GM19372 (cell line): ENCODE measurements at regions not wholly inside any gene's neighbourhood (a gene's known extent, or its start where the extent isn't known, plus 50 kb on each side); places are given as distances from the start of the nearest gene placed in this dataset.
"Not testable (repeated sequence)": the region's sequence is repeated elsewhere in the genome, so short reads cannot be mapped to it uniquely, and the experiment has no call there.

Experiments used
- ATAC-seq: cut with Tn5 transposase; IDR thresholded peaks from one replicate; pipeline ENCODE4 v1.9.1; 2021; ENCODE audit warnings: mild to moderate bottlenecking, low read depth, moderate library complexity; ENCODE audit not compliant: unreplicated experiment

DNA sequence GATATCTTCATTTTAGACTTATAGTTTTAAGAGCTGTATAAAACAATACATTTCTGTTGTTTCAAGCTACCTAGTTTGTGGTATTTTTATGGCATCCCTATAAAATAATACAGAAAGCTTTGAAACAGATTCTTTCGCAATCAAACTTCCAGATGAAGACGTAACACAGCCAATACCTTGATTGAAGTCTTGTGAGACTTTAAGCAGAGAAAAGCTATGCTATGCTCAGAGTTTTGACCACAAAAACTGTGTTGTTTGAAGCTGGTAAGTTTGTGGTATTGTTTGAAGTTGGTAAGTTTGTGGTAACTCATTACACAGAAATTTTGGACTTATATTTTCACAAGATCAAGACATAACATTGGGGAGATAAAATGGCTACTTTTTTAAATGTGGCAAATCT lies 201.8 kb upstream of the UGT8 start:
- no peak for ATAC-seq

DNA sequence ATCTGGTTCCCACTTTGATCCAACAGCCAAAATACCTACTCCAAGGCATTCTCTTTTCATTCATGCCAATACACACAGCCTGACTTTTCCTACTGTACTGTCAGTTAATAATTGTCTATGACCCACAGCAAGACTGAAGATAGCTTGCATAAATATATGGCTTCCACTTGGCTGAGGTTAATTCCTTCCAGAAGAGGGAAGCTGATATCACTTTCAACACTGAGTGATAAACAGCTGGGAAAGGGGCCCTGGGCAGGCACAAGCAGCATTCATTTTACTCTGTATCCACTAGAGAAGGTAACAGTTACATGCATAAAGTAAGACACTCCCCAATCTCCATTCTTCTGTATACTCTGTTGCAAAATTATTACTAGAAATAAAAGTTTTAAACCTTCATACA lies 200.2 kb upstream of the UGT8 start:
- no peak for ATAC-seq

DNA sequence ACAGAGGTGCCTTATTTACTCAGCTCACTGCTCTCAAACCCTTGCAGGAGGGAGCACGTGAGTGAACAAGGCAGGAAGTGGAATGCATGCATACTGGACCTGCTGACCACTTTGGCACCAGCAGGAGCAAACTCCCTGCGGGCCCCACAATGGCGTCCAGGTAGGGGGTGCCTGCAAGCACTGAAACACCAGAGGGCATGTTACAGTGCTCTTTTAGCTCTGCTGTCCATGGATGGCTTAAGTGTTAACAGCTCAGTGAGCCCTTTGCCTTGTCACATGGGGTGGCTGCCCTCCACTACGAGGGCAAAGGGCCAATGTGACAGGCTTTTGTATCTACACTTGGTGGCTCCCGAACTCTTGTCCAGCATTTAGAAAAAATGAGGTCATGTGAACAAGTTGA lies 199.5 kb upstream of the UGT8 start:
- no peak for ATAC-seq

DNA sequence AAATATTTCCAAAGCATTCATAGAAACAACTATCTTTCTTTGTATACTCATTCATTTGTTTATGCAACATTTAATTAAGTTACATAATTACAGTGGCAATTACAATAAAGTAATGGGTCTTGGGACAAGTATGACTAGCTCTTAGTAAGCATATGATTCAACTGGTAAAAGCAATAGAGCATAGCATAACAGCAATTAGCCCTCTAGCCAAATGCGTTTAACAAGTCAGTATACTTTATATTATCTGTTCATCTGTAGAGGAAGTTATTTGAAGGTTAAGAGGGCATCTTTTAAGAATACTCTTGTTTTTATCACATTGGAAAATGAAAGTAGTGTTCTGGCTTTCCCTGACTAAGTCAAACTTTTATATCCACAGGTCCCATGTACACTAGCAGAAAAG lies 198.1 kb upstream of the UGT8 start:
- ATAC-seq, result no peak

DNA sequence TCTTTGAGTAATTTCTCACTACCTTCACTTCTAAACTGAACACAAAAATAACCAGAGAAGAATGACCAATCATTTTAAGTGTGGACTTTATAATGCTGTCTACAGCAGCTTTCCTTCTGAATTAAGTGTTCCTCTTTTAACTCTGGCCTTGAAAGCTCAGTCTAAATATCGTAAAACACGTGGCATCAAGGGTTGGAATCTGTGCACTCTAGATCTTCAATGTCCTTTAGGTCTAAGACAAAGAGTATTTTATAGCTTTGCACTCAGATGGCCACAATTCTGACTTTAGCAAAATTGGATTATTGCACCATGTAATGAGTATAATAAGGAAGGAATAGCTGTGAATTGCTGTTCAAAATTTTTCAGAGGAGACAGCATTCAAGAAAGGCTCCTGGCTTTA lies 197.1 kb upstream of the UGT8 start:
- ATAC-seq, result no peak

DNA sequence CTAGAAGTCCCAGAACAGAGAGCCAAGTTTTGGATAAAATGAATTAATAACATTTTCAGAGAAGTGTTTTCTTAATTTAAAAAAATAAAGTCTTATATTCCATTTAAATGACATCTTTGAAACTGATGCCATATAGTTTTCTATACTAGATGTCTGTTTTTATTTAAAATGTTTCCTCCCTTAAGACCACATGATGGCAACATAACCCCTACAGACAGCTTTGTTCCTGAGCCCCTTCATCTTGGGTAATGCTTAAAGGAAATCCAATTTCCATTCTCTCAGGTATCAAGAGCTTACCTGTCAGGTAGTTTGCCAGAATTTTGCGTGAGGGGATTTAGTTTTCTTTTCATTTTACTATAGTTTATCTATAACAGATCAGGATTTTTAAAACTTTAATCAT lies 181.4 kb upstream of the UGT8 start:
- no peak for ATAC-seq

DNA sequence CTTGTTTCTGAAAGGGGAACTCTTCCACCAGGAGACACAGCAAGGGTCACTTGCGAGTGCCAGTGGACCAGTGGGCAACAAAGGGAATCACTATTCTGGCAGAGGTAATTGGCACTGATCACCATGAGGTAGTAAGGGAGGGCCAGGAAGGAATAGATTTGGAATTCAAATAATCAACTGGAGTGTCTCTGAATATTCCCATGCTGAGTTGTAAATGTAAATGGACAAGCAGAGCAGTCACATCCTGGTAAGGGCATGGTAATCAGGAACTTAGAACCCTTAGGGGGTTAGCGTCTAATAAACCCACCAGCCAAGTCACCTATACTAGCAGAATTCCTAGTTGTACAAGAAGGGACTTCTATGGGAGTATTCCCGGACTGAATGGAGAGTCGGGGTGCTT lies 178.5 kb upstream of the UGT8 start:
- no peak for ATAC-seq

DNA sequence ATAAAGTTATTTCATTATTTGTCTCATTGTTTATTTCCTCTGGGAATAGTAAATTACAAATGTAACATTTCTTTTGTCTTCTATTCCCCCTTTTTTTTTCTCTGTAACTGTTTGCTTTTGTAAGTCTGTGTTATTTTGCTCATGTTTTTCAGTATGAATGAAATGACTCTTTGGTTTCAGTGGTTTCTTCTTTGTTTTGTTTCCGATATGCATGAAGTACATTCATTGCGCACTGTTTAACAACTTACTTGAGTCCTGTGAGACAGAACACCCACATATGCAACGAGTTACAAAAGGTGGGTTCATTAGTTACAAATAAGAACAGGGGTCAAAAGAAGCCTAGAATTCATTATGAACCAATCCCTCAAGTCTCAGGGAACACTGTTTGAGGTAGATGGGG lies 175.0 kb upstream of the UGT8 start:
- peak; percentile 96 for ATAC-seq

DNA sequence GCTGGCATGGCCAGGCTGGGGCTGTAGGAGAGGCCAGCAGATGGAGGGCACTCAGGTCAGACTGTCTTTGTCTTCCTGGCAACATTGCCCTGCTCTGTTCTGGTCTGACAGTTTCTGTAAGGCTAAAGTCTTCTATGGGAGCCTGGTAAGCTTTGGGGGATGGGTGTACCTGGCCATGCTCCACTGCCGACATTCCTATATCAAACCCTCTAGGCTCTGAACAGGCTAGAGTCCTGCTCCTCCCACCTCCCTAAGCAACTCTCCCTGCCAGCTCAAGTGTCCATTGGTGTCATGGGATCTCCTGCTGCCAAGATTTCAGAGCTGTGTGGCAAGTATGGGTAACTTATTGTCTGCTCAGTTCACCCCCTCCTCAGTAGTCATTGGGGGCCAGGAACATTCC lies 163.5 kb upstream of the UGT8 start:
- no peak for ATAC-seq

DNA sequence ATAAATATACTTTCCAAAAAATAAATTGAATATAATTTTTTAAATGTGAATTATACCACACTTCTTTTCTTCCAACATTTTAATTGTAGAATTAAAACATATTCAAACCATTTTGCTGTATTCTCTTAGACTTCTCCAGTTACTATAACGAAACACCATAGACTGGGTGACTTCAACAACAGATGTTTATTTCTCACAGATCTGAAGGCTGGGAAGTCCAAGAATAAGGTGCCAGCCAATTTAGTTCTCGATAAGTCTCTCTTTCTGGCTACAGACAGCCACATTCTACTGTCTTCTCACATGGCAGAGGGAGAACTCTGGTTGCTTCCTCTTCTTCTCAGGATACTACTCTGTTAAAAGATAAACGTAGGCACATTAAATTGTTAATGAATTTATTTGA lies 155.8 kb upstream of the UGT8 start:
- ATAC-seq, result no peak

DNA sequence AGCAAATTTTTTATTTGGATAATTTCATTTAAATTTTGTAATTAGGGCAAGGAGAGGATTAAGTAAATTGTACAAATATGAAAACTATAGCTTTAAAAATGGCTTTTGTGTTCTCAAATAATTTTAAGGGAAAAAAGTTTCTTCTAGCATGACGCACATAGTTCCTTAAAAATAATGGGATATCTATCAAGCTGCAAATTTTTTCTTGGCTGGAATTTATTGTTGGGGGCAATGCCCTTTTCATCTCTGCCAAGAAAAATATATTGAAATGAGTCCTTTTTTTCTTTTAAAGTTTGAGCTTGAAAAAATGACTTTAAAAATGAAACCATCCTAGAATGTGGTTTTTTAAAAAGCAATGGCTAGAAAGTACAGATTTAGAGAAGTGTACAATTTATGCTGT lies 154.4 kb upstream of the UGT8 start:
- ATAC-seq, result no peak

DNA sequence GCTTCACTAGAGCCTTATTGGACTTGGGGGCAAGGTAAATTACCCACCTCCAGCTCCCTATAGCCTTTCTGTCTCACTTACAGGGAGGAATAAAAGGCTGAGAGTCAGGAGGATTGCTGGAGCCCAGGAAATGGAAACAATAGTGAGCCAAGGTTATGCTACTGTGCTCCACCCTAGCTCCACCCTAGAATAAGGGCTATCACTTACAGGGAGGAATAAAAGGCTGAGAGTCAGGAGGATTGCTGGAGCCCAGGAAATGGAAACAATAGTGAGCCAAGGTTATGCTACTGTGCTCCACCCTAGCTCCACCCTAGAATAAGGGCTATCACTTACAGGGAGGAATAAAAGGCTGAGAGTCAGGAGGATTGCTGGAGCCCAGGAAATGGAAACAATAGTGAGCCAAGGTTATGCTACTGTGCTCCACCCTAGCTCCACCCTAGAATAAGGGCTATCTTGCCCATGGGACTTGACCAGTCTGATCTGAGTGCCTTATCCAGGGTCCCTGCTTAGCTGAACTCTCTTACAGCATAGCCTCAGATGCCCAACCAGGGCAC lies 150.6 kb upstream of the UGT8 start:
- ATAC-seq, result not testable (repeated sequence)

DNA sequence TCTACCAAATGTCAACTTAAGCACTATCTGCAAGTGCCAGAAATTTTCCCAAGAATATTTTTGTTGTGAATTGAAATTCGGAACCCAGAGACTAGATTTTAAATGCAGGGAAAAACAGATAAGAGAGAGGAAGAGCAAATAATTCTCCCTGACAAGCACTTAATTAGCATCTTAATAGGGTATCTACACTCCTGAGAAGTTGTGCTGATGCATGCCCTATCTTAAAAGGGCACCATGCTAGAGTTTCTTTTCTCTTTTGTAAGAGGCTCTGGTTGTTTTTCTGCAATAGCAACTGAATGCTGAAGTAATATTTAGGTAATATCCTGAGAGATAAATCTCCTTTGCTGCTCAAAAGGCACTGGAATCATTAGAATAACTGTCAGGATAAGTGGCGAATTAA lies 139.9 kb upstream of the UGT8 start:
- no peak for ATAC-seq

DNA sequence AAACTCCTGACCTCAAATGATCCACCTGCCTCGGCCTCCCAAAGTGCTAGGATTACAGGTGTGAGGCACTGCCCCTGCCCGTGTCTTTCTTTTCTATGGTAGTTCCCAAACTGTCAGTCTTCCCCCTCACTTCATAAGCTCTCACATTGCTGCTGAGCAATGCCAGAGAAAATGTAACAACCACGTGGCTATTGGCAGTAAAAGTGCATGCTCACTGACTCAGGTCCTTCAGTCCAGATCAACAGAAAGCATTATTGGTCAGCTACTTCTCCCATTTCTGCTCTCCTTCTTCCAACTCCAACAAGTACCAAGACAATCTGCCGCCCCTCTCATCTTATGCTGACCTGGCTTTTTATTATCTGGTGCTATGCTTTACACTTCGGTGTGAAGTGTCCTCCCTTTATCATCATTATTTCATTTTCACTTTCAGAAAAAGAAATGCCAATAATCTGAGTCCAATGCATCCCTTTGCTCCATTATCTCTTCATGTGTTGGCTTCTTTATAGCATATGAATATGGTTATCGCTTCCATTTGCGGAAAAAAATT lies 133.8 kb upstream of the UGT8 start:
- ATAC-seq, result no peak

DNA sequence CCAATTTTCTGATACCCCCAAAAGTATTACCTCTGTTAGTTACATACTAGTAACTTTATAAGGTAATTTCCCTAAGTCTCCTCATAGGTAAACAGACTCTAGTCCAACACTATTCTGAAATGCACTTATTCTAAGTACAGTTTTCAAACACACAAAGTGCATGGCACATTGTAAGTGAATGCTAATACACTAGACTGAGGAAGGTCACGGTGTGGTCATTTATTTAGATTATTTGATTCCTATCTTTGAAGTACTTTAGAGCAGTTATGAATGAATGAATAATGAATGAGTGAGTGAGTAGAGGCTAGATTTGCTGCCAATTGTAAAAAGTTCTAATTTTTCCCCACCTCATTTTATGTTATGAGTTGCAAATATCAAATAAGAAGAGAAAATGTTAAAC lies 132.8 kb upstream of the UGT8 start:
- no peak for ATAC-seq

DNA sequence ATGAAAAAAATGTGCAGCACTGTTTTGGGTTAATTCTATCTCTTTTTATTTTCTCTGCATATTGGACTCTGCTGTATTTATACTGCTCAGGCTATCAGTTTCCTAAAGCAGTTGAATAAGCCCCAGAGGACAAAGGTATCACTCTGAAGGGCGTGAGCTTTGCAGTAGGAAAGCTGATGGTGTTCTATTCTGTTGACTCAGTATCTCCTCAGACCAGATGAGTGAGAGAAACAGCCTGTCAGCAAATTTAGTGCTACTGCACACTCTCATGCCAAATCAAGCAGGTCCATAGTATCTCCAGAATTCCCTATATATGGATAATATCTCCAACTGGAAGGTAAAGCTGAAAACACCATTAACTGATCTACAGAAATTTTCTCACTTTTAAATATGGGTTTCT lies 132.3 kb upstream of the UGT8 start:
- ATAC-seq, result no peak

DNA sequence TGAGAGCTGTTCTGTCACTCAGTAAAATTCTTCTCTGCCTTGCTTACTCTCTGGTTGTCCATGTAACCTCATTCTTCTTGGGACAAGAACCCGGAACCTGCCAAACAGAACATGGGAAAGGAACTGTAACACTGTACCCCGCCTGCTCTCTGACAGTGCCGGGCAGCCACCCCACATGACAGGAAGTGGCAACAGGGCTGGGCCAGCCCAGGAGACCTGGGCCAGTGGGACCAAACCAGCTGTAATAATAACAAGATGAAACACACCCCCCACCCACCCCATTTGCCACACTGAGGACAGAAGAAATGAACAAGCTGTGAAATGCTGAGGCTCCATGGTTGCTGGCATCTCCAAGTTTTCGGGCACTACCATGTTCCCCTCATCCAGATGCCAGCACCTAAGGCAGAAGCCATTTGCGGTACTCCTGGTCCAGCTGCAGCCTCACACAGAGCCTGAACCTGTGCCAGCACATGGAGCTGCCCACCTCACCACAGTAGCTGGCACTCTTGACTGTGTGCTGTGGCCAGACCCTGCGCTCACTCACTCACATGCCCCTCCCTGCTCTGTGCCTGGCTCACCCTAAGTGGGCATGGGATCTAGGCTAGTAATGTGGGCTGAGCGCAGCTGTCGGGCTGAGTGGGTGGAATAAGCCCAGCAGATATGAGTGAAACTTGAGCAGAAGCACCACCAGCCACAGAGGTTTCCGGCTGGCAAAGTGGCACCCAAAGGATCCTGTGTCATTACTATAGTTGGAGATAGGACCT lies 126.2 kb upstream of the UGT8 start:
- ATAC-seq, result no peak

DNA sequence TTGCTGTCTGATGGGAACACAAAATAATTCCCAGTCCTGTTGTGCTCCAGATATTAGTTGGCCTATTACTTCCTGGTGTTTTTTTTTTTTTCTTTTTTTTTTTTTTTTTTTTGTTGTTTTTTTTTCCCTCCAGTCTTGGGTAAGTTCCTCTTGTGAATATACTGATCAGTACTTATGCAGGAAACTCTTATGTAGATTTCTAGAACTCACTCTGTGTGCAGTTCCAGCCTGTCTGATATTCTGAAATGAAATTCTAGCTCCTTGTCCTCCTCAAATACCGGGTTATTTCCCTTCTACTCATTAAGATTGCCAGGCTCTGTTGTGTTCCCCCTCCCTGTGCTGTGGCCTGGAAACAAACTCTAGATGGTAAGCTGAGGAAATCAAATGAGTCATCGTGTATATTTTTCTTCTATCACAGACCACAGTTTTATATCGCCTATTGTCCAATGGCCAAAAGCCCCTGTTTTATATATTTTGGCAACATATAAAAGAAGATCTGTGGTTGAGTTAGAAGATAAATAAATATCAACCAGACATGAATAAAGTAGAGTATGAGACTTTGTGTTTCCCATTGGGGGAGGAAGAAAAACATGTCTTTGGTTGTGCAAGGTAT lies 124.3 kb upstream of the UGT8 start:
- ATAC-seq, result no peak

DNA sequence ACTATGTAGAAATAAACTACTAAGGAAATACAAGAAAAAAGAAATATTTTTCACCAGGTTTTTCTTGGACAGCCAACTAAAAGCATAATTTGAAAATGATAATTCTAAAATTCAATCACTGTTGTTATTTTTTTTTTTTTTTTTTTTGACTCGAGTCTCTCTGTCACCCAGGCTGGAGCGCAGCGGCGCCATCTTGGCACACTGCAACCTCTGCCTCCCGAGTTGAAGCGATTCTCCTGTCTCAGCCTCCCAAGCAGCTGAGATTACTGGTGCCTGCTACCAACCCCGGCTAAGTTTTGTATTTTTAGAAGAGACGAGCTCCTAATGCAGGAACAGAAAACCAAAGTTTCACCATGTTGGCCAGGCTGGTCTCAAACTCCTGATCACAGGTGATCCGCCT lies 122.3 kb upstream of the UGT8 start:
- no peak for ATAC-seq

DNA sequence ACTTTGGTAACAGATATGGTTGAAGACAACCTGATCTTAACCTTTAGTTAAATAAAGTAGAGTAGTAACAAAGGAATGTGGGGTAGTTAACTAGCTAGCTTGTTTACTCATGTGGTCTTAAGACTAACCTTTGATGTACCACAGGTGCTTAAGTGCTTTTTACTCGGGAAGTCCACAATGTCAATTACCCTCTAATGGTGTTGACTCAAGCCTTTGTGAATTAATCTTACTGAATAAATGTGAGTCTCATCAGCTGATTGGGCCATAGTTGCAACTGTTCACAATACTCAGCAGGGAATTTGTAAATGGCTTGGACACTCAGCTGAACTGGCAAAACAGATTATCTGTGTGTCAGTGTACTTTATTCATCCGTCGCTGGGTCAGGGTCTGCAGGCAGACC lies 119.0 kb upstream of the UGT8 start:
- no peak for ATAC-seq

DNA sequence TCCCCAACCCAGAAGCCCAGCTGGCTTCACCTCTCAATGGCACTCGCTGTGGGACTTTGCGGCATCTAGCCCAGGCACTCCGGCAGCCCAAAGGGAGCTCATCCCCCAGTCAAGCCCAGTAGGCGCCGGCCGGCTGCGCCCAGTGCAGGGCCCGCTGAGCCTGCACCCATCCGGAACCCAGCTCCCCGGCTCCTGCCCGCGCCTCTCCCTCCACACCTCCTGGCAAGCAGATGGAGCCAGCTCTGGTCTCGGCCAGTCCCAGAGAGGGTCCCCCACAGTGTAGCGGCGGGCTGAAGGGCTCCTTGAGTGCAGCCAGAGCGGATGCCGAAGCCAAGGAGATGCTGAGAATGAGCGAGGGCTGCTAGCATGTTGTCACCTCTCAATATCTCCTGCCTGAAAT lies 116.8 kb upstream of the UGT8 start:
- no peak for ATAC-seq

DNA sequence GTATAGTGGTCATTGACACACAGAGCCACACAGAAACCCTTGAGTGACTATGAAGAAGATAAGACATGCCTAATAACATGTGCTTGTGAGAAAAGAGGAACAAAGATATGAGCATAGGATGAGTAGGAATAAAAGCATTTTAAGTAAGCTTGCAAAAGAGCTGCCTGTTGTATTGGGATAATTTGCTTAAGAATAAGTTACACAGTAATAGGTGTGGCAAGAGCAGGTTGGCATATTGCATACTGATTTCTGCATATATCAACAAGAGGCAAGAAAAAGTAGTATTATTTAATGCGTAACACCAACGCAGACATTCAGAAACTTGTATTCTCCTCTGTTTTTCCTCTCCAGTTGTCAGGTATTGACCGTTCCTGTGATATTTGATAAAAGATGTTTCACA lies 111.5 kb upstream of the UGT8 start:
- no peak for ATAC-seq
